ENCODE measurements at regions not wholly inside any gene's neighbourhood (a gene's known extent, or its start where the extent isn't known, plus 50 kb on each side); places are given as distances from the start of the nearest gene placed in this dataset.

DNA sequence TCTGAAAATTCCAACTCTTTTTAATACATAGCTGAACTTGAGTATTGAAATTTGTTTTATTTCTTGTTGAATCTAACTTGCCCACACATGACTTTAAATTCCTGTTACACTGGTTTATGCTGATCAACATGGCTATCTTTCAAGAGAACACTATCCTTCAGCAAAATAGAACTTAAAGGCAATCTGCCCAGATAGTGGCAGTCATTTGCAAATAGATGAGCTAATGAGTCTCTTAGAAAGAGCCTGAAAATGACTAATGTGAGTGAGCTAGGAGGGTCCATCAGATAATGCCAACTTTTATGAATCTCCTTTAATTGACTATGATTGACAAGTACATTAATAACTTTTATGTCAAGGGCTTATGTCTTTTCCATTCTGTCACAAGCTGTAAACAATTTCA, 1360.8 kb upstream of the C9orf72 start:
- Histone ChIP-seq H3K4me2 (ENCODE audit: low read length) (no peak overlapping the region), H3K79me2 (ENCODE audit: low read length) (no peaks in the 10 kb centered on the region), H2AFZ (ENCODE audit: low read depth, low read length) (no peak overlapping the region), H3K27me3 (ENCODE audit: low read depth, low read length) (no peaks in the 10 kb centered on the region), H3K36me3 (replicated peaks; ENCODE audit: low read depth, low read length) (no peaks in the 10 kb centered on the region), H4K20me1 (ENCODE audit: insufficient read depth, low read length) (no peaks in the 10 kb centered on the region), H3K4me1 (ENCODE audit: low read length) (no peaks in the 10 kb centered on the region), H3K9ac (ENCODE audit: low read length) (no peak overlapping the region), H3K4me3 (ENCODE audit: low read length) (no peak overlapping the region), H3K27ac (ENCODE audit: low read length) (no peak overlapping the region), H3K9me3 (ENCODE audit: insufficient read depth, low read length) (no peaks in the 10 kb centered on the region)
- TF ChIP-seq EZH2phosphoT487 (IDR thresholded peaks at IDR 0.05; ENCODE audit: low read depth) = no peak
- TF ChIP-seq, protein P1, sequence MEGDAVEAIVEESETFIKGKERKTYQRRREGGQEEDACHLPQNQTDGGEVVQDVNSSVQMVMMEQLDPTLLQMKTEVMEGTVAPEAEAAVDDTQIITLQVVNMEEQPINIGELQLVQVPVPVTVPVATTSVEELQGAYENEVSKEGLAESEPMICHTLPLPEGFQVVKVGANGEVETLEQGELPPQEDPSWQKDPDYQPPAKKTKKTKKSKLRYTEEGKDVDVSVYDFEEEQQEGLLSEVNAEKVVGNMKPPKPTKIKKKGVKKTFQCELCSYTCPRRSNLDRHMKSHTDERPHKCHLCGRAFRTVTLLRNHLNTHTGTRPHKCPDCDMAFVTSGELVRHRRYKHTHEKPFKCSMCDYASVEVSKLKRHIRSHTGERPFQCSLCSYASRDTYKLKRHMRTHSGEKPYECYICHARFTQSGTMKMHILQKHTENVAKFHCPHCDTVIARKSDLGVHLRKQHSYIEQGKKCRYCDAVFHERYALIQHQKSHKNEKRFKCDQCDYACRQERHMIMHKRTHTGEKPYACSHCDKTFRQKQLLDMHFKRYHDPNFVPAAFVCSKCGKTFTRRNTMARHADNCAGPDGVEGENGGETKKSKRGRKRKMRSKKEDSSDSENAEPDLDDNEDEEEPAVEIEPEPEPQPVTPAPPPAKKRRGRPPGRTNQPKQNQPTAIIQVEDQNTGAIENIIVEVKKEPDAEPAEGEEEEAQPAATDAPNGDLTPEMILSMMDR (IDR thresholded peaks at IDR 0.05; ENCODE audit: low read depth, low read length) = no peak

DNA sequence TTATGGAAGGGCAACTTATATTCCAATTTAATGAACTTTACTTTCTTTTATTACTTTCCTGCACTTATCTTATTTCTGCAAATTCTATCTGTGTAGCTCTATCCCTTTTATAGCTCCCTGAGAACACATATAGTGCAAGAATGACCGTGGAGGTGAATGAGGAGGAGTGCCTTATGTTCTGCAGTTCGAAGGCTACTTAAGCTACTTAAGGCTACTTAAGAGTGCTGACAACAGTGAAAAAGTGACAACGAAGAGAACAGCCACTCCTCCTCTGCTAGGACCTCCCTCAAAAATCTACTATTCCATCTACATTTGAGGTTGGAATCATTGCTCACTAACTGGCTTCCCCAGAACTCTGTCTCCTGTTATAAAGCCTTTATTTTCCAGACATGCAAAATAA, 1365.7 kb upstream of the C9orf72 start:
- Histone ChIP-seq H3K79me2 (ENCODE audit: low read length) (no peaks in the 10 kb centered on the region), H3K36me3 (replicated peaks; ENCODE audit: low read depth, low read length) (no peaks in the 10 kb centered on the region), H3K4me2 (ENCODE audit: low read length) (no peak overlapping the region), H3K4me1 (ENCODE audit: low read length) (no peaks in the 10 kb centered on the region), H3K27ac (ENCODE audit: low read length) (no peak overlapping the region), H3K9ac (ENCODE audit: low read length) (no peak overlapping the region), H4K20me1 (ENCODE audit: insufficient read depth, low read length) (no peaks in the 10 kb centered on the region), H3K27me3 (ENCODE audit: low read depth, low read length) (no peaks in the 10 kb centered on the region), H2AFZ (ENCODE audit: low read depth, low read length) (no peak overlapping the region), H3K9me3 (ENCODE audit: insufficient read depth, low read length) (no peaks in the 10 kb centered on the region), H3K4me3 (ENCODE audit: low read length) (no peak overlapping the region)
- TF ChIP-seq EZH2phosphoT487 (IDR thresholded peaks at IDR 0.05; ENCODE audit: low read depth) = no peak
- TF ChIP-seq, protein P1 (IDR thresholded peaks at IDR 0.05; ENCODE audit: low read depth, low read length) = no peak

- no peak overlapping the region for H3K27ac ChIP-seq (ENCODE audit: low read length)
- no peak overlapping the region for H3K9ac ChIP-seq (ENCODE audit: low read length)
- no peak overlapping the region for H3K4me3 ChIP-seq (ENCODE audit: low read length)
- no peak overlapping the region for H2AFZ ChIP-seq (ENCODE audit: low read depth, low read length)
- no peaks in the 10 kb centered on the region for H3K27me3 ChIP-seq (ENCODE audit: low read depth, low read length)
- H3K36me3 ChIP-seq (replicated peaks; ENCODE audit: low read depth, low read length) = no peaks in the 10 kb centered on the region
- H3K9me3 ChIP-seq (ENCODE audit: insufficient read depth, low read length) = no peaks in the 10 kb centered on the region
- H3K4me2 ChIP-seq (ENCODE audit: low read length) = no peak overlapping the region
- TF ChIP-seq, protein P1 (IDR thresholded peaks at IDR 0.05; ENCODE audit: low read depth, low read length) = no peak
- TF ChIP-seq EZH2phosphoT487 (IDR thresholded peaks at IDR 0.05; ENCODE audit: low read depth) = no peak
- no peaks in the 10 kb centered on the region for H3K79me2 ChIP-seq (ENCODE audit: low read length)
- H3K4me1 ChIP-seq (ENCODE audit: low read length) = no peaks in the 10 kb centered on the region
- H4K20me1 ChIP-seq (ENCODE audit: insufficient read depth, low read length) = no peaks in the 10 kb centered on the region
Measured at GRCh38 chr9:28941856-28942255, 1368.6 kb upstream of the C9orf72 start.

- H3K9me3 ChIP-seq (ENCODE audit: insufficient read depth, low read length) = no peaks in the 10 kb centered on the region
- no peak overlapping the region for H3K4me3 ChIP-seq (ENCODE audit: low read length)
- no peaks in the 10 kb centered on the region for H3K79me2 ChIP-seq (ENCODE audit: low read length)
- TF ChIP-seq, protein P1 (IDR thresholded peaks at IDR 0.05; ENCODE audit: low read depth, low read length) = no peak
- no peak for TF ChIP-seq EZH2phosphoT487 (IDR thresholded peaks at IDR 0.05; ENCODE audit: low read depth)
- no peaks in the 10 kb centered on the region for H4K20me1 ChIP-seq (ENCODE audit: insufficient read depth, low read length)
- H3K4me2 ChIP-seq (ENCODE audit: low read length) = no peak overlapping the region
- no peaks in the 10 kb centered on the region for H3K4me1 ChIP-seq (ENCODE audit: low read length)
- H3K27me3 ChIP-seq (ENCODE audit: low read depth, low read length) = no peaks in the 10 kb centered on the region
- no peak overlapping the region for H2AFZ ChIP-seq (ENCODE audit: low read depth, low read length)
- H3K36me3 ChIP-seq (replicated peaks; ENCODE audit: low read depth, low read length) = no peaks in the 10 kb centered on the region
- H3K9ac ChIP-seq (ENCODE audit: low read length) = no peak overlapping the region
- no peak overlapping the region for H3K27ac ChIP-seq (ENCODE audit: low read length)
Measured at GRCh38 chr9:28942941-28943340, 1369.7 kb upstream of the C9orf72 start.
